HG02973 (cell line): ENCODE measurements at regions not wholly inside any gene's neighbourhood (a gene's known extent, or its start where the extent isn't known, plus 50 kb on each side); places are given as distances from the start of the nearest gene placed in this dataset.

Experiments
- ATAC-seq: cut with Tn5 transposase; IDR thresholded peaks from one replicate; pipeline ENCODE4 v1.9.1; 2021; ENCODE audit warnings: moderate library complexity; ENCODE audit not compliant: unreplicated experiment

- no peak for ATAC-seq
These were observed 193.1 kb downstream of the PARM1 start for GRCh38 chr4:75126058-75126457.

GRCh38 chr4:75122424-75123014 is 189.6 kb downstream of the PARM1 start:
- no peak for ATAC-seq

DNA sequence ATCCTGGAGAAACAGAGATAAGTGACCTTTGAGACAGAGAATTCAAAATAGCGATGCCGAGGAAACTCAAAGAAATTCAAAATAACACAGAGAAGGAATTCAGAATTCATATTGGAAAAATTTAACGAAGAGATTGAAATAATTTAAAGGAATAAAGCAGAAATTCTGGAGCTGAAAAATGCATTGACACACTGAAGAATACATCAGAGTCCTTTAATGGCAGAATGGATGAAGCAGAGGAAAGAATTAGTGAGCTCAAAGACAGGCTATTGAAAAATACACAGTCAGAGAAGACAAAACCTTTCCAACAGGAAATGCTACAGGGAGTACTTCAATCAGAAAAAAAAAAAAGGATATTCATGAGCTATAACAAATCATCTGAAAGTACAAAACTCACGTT is 185.8 kb downstream of the PARM1 start:
- ATAC-seq: no peak

GRCh38 chr4:75110061-75110460 is 177.1 kb downstream of the PARM1 start:
- no peak for ATAC-seq

GRCh38 chr4:75107755-75108612 is 175.1 kb downstream of the PARM1 start:
- peak; percentile 64 for ATAC-seq

- ATAC-seq: no peak
These were observed 169.8 kb downstream of the PARM1 start for GRCh38 chr4:75102787-75103085.

GRCh38 chr4:75101906-75102786 is 169.2 kb downstream of the PARM1 start:
- ATAC-seq: peak; percentile 48
